ENCODE measurements at regions not wholly inside any gene's neighbourhood (a gene's known extent, or its start where the extent isn't known, plus 50 kb on each side); places are given as distances from the start of the nearest gene placed in this dataset.

- TF ChIP-seq ZNF660 (CRISPR knock-in tag; IDR thresholded peaks at IDR 0.05; ENCODE audit: borderline replicate concordance, low read depth) (no peak), HMG20B (CRISPR knock-in tag; conservative IDR thresholded peaks at IDR 0.05) (no peak), ISL2 (CRISPR knock-in tag; IDR thresholded peaks at IDR 0.05) (no peak), GATAD1 (CRISPR knock-in tag; IDR thresholded peaks at IDR 0.05) (no peak)
Observed at GRCh38 chr13:47461816-47462215, 539.3 kb downstream of the SUCLA2 start (continued).

- no peak overlapping the region for H3K4me2 ChIP-seq (ENCODE audit: low read depth, low read length)
- H3K36me3 ChIP-seq (replicated peaks in 1 of 2; ENCODE audit: control insufficient read depth in 1 of 2, insufficient read depth in 2 of 2, low read length in 2 of 2): no peaks in the 10 kb centered on the region
- H3K4me3 ChIP-seq (replicated peaks in 1 of 3; ENCODE audit: insufficient read depth in 1 of 3, low read depth in 2 of 3, low read length in 3 of 3): no peak overlapping the region
- H3K27me3 ChIP-seq (ENCODE audit: control insufficient read depth in 1 of 2, insufficient read depth in 2 of 2, low read length in 2 of 2): no peaks in the 10 kb centered on the region
- in situ Hi-C loops (cut with HindIII; ENCODE audit: extremely low pct_ligation_motif_present, low pct_unique_long_range_greater_than_20kb): no loop called here
- BruUV-seq (replicated peaks): no TSS peak
- DNase-seq (ENCODE audit: low spot score) (no peak), ATAC-seq (no peak), FAIRE-seq (no peak)
- H2AFZ ChIP-seq (ENCODE audit: low read length): no peak overlapping the region
- H3K4me1 ChIP-seq (ENCODE audit: insufficient read depth, low read length): no peaks in the 10 kb centered on the region
- CTCF ChIA-PET (ENCODE audit: low intra/inter-chr PET ratio, low total read pairs): no interaction called here
- H3K27ac ChIP-seq (ENCODE audit: extremely low read length, insufficient read depth, low read length): no peak overlapping the region
- POLR2A ChIA-PET: no interaction called here
- no peak overlapping the region for H3K9ac ChIP-seq (ENCODE audit: insufficient read depth, low read depth, low read length)
- WGBS (ENCODE audit: low lambda C conversion rate): 3% methylated on average over 2 of the region's 2 CpGs
- H3K9me3 ChIP-seq (ENCODE audit: low read length): no peaks in the 10 kb centered on the region
- TF ChIP-seq, protein P1, sequence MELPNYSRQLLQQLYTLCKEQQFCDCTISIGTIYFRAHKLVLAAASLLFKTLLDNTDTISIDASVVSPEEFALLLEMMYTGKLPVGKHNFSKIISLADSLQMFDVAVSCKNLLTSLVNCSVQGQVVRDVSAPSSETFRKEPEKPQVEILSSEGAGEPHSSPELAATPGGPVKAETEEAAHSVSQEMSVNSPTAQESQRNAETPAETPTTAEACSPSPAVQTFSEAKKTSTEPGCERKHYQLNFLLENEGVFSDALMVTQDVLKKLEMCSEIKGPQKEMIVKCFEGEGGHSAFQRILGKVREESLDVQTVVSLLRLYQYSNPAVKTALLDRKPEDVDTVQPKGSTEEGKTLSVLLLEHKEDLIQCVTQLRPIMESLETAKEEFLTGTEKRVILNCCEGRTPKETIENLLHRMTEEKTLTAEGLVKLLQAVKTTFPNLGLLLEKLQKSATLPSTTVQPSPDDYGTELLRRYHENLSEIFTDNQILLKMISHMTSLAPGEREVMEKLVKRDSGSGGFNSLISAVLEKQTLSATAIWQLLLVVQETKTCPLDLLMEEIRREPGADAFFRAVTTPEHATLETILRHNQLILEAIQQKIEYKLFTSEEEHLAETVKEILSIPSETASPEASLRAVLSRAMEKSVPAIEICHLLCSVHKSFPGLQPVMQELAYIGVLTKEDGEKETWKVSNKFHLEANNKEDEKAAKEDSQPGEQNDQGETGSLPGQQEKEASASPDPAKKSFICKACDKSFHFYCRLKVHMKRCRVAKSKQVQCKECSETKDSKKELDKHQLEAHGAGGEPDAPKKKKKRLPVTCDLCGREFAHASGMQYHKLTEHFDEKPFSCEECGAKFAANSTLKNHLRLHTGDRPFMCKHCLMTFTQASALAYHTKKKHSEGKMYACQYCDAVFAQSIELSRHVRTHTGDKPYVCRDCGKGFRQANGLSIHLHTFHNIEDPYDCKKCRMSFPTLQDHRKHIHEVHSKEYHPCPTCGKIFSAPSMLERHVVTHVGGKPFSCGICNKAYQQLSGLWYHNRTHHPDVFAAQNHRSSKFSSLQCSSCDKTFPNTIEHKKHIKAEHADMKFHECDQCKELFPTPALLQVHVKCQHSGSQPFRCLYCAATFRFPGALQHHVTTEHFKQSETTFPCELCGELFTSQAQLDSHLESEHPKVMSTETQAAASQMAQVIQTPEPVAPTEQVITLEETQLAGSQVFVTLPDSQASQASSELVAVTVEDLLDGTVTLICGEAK (IDR thresholded peaks at IDR 0.05): no peak
- TF ChIP-seq, protein P1 (CRISPR knock-in tag; IDR thresholded peaks at IDR 0.05): no peak
- peak; percentile 39 for TF ChIP-seq STAG1 (CRISPR knock-in tag; IDR thresholded peaks at IDR 0.05)
- no peaks in the 10 kb centered on the region for H3K79me2 ChIP-seq (ENCODE audit: insufficient read depth, low read length)
- intact Hi-C loops (cut with micrococcal nuclease; ENCODE audit: unreplicated experiment): loop anchor here (2.0 to 5.0 kb wide), 2 partner anchors 485 to 627 kb away; no protein-coding TSS in a partner anchor
- H4K20me1 ChIP-seq (ENCODE audit: insufficient read depth, low read length): no peaks in the 10 kb centered on the region
Observed at GRCh38 chr13:47459512-47459911, 541.6 kb downstream of the SUCLA2 start.

Data from HepG2 (cell line).